Liver (tissue), 8 donors: ENCODE measurements at regions not wholly inside any gene's neighbourhood (a gene's known extent, or its start where the extent isn't known, plus 50 kb on each side); places are given as distances from the start of the nearest gene placed in this dataset.

Source experiments
- DNase-seq: peaks from one replicate; pipeline ENCODE4 v3.0.0-alpha.2; 2017; ENCODE audit warnings: low spot score
- H3K27ac ChIP-seq, 2 donors: one replicate each; pipeline ENCODE4 v1.7.0; 2013; ENCODE audit warnings: inconsistent platforms in 2 of 2, low read length in 2 of 2, control low read depth in 1 of 2, low read depth in 1 of 2, mild to moderate bottlenecking in 1 of 2
- H3K27me3 ChIP-seq, 4 donors: one replicate each; pipeline versions ENCODE4 v1.6.1 to v1.7.0; 2013; ENCODE audit warnings: low read length in 3 of 4, inconsistent platforms in 1 of 4, mild to moderate bottlenecking in 1 of 4, moderate library complexity in 1 of 4; ENCODE audit not compliant: control insufficient read depth in 4 of 4, insufficient read depth in 4 of 4
- H3K36me3 ChIP-seq, 4 donors: one replicate each; pipeline versions ENCODE4 v1.6.1 to v1.7.0; 2013; ENCODE audit warnings: low read length in 3 of 4, mild to moderate bottlenecking in 3 of 4, low read depth in 1 of 4, moderate library complexity in 1 of 4; ENCODE audit not compliant: control insufficient read depth in 4 of 4, insufficient read depth in 3 of 4
- H3K4me1 ChIP-seq, 4 donors: one replicate each; pipeline versions ENCODE4 v1.6.1 to v1.7.0; 2013; ENCODE audit warnings: low read length in 3 of 4, mild to moderate bottlenecking in 3 of 4, moderate library complexity in 1 of 4; ENCODE audit not compliant: control insufficient read depth in 4 of 4, insufficient read depth in 4 of 4
- H3K4me3 ChIP-seq, 3 donors: one replicate each; pipeline versions ENCODE4 v1.6.1 to v1.7.0; 2013; ENCODE audit warnings: low read length in 3 of 3, control low read depth in 1 of 3, low read depth in 1 of 3, mild to moderate bottlenecking in 1 of 3
- H3K9ac ChIP-seq, 2 donors: one replicate each; pipeline ENCODE4 v1.7.0; 2013; ENCODE audit warnings: low read length in 2 of 2, mild to moderate bottlenecking in 2 of 2, moderate library complexity in 2 of 2, control low read depth in 1 of 2, low read depth in 1 of 2
- H3K9me3 ChIP-seq, 4 donors: one replicate each; pipeline versions ENCODE4 v1.6.1 to v1.7.0; 2013; ENCODE audit warnings: low read length in 3 of 4; ENCODE audit not compliant: control insufficient read depth in 4 of 4
- ATF3 ChIP-seq: IDR thresholded peaks from 2 replicates; pipeline ENCODE4 v1.6.1; 2016; ENCODE audit warnings: antibody characterized with exemption
- CTCF ChIP-seq: fragments of 150-350 bp; IDR thresholded peaks from 2 replicates; pipeline ENCODE4 v1.5.1; 2017; ENCODE audit warnings: improper control_type of control experiment, low read depth, low read length; ENCODE audit not compliant: missing input control
- EGR1 ChIP-seq, 2 donors: IDR thresholded peaks; 2 replicates each; pipeline ENCODE4 v1.6.1; 2016 to 2018; ENCODE audit warnings: antibody characterized with exemption in 2 of 2, low read depth in 2 of 2
- FOXA1 ChIP-seq: IDR thresholded peaks from 2 replicates; pipeline ENCODE4 v1.6.1; 2016; ENCODE audit warnings: antibody characterized with exemption
- FOXA2 ChIP-seq: IDR thresholded peaks from 2 replicates; pipeline ENCODE4 v1.6.1; 2016; ENCODE audit warnings: antibody characterized with exemption
- GABPA ChIP-seq, 2 donors: IDR thresholded peaks in 1 of 2; conservative IDR thresholded peaks in 1 of 2; 2 replicates each; pipeline ENCODE4 v1.6.1; 2016; ENCODE audit warnings: antibody characterized with exemption in 2 of 2, mild to moderate bottlenecking in 1 of 2, moderate library complexity in 1 of 2
- HNF4A ChIP-seq, 2 donors: conservative IDR thresholded peaks; 2 replicates each; pipeline ENCODE4 v1.6.1; 2016; ENCODE audit warnings: antibody characterized with exemption in 2 of 2, mild to moderate bottlenecking in 2 of 2
- HNF4G ChIP-seq: IDR thresholded peaks from 2 replicates; pipeline ENCODE4 v1.6.1; 2016; ENCODE audit warnings: antibody characterized with exemption
- JUND ChIP-seq, 2 donors: IDR thresholded peaks; 2 replicates each; pipeline ENCODE4 v1.6.1; 2016; ENCODE audit warnings: antibody characterized with exemption in 2 of 2
- MAX ChIP-seq: IDR thresholded peaks from 2 replicates; pipeline ENCODE4 v1.6.1; 2016; ENCODE audit warnings: antibody characterized with exemption
- NR2F2 ChIP-seq: IDR thresholded peaks from 2 replicates; pipeline ENCODE4 v1.6.1; 2016; ENCODE audit warnings: antibody characterized with exemption
- RAD21 ChIP-seq, 2 donors: IDR thresholded peaks; 2 replicates each; pipeline ENCODE4 v1.6.1; 2016; ENCODE audit warnings: antibody characterized with exemption in 2 of 2, mild to moderate bottlenecking in 2 of 2
- REST ChIP-seq: IDR thresholded peaks from 2 replicates; pipeline ENCODE4 v1.6.1; 2016; ENCODE audit warnings: antibody characterized with exemption, mild to moderate bottlenecking
- RXRA ChIP-seq, 2 donors: IDR thresholded peaks; 2 replicates each; pipeline ENCODE4 v1.6.1; 2017 to 2018; ENCODE audit warnings: antibody characterized with exemption in 2 of 2, mild to moderate bottlenecking in 1 of 2
- SP1 ChIP-seq: IDR thresholded peaks from 2 replicates; pipeline ENCODE4 v1.6.1; 2018; ENCODE audit warnings: antibody characterized with exemption, mild to moderate bottlenecking
- TAF1 ChIP-seq: conservative IDR thresholded peaks from 2 replicates; pipeline ENCODE4 v1.6.1; 2016; ENCODE audit warnings: antibody characterized with exemption, mild to moderate bottlenecking
- YY1 ChIP-seq: IDR thresholded peaks from 2 replicates; pipeline ENCODE4 v1.6.1; 2016; ENCODE audit warnings: antibody characterized with exemption, mild to moderate bottlenecking
- ZBTB33 ChIP-seq: IDR thresholded peaks from 2 replicates; pipeline ENCODE4 v1.6.1; 2016; ENCODE audit warnings: antibody characterized with exemption
- WGBS: extraction: QIAGEN DNeasy Blood & Tissue Kit; methylation state at CpG from one replicate; pipeline ENCODE4 v1.1.7; 2013; 5-methylcytosine and 5-hydroxymethylcytosine counted together
- donor health status: healthy.
- donor health status: healthy.
- donor health status: healthy.
- donor health status: healthy.
- donor health status: healthy.

GRCh38 chr4:81631958-81632441 lies 160.3 kb upstream of the RASGEF1B start:
- WGBS: 88% methylated on average over 4 of the region's 4 CpGs
- H3K4me3 ChIP-seq: no peak overlapping the region
- no peaks in the 10 kb centered on the region for H3K36me3 ChIP-seq
- H3K9me3 ChIP-seq: no peaks in the 10 kb centered on the region
- H3K27ac ChIP-seq: peak overlapping the region in 1 of 2 donors; percentile 4
- H3K4me1 ChIP-seq: peaks cover 8 to 45% (median 16%) of the 10 kb centered on the region in 4 donors
- no peak for DNase-seq
- no peak for TF ChIP-seq SP1
- TF ChIP-seq FOXA1: no peak
- TF ChIP-seq CTCF: no peak
- peak in 1 of 2 donors; percentile 11 for TF ChIP-seq RXRA (IDR thresholded peaks at IDR 0.05)
- peak in 1 of 2 donors; percentile 33 for TF ChIP-seq JUND (IDR thresholded peaks at IDR 0.05)
- peak; percentile 21 for TF ChIP-seq YY1
- H3K9ac ChIP-seq: no peak overlapping the region
- no peaks in the 10 kb centered on the region for H3K27me3 ChIP-seq

GRCh38 chr4:81629366-81629765 lies 157.7 kb upstream of the RASGEF1B start:
- 65% methylated on average over 4 of the region's 4 CpGs for WGBS
- H3K27ac ChIP-seq: no peak overlapping the region
- no peaks in the 10 kb centered on the region for H3K36me3 ChIP-seq
- TF ChIP-seq HNF4A (conservative IDR thresholded peaks at IDR 0.05) (no peak), RXRA (IDR thresholded peaks at IDR 0.05) (no peak)
- peaks cover 11 to 49% (median 21%) of the 10 kb centered on the region in 4 donors for H3K4me1 ChIP-seq
- DNase-seq: no peak
- no peak overlapping the region for H3K4me3 ChIP-seq
- H3K9ac ChIP-seq: no peak overlapping the region
- no peaks in the 10 kb centered on the region for H3K9me3 ChIP-seq
- H3K27me3 ChIP-seq: no peaks in the 10 kb centered on the region

- 22% methylated on average over 3 of the region's 3 CpGs for WGBS
- Histone ChIP-seq H3K4me1 (peaks cover 11 to 57% (median 30%) of the 10 kb centered on the region in 4 donors), H3K9me3 (no peaks in the 10 kb centered on the region), H3K36me3 (no peaks in the 10 kb centered on the region), H3K27me3 (no peaks in the 10 kb centered on the region), H3K4me3 (peak overlapping the region in 2 of 3 donors; percentile 11 to 23), H3K27ac (peak overlapping the region; percentile 74 to 84), H3K9ac (peak overlapping the region in 1 of 2 donors; percentile 57)
- peak; percentile 56 to 69 for TF ChIP-seq HNF4A (conservative IDR thresholded peaks at IDR 0.05)
- TF ChIP-seq JUND (IDR thresholded peaks at IDR 0.05): peak in 1 of 2 donors; percentile 61
- TF ChIP-seq EGR1 (IDR thresholded peaks at IDR 0.05; ENCODE audit: low read depth in 2 of 2): no peak
- no peak for TF ChIP-seq HNF4G
- peak; percentile 42 for TF ChIP-seq MAX
- peak; percentile 57 for TF ChIP-seq SP1
- peak; percentile 13 for TF ChIP-seq NR2F2
- TF ChIP-seq GABPA (IDR thresholded peaks at IDR 0.05 in 1 of 2, conservative IDR thresholded peaks at IDR 0.05 in 1 of 2): no peak
- TF ChIP-seq FOXA1: no peak
- peak; percentile 9 for TF ChIP-seq FOXA2
- TF ChIP-seq RXRA (IDR thresholded peaks at IDR 0.05): peak; percentile 56 to 58
- TF ChIP-seq ATF3: no peak
- peak; percentile 21 for TF ChIP-seq TAF1
- TF ChIP-seq YY1: no peak
- TF ChIP-seq REST: no peak
- TF ChIP-seq RAD21 (IDR thresholded peaks at IDR 0.05): peak; percentile 35 to 55
- no peak for TF ChIP-seq CTCF
- no peak for TF ChIP-seq ZBTB33
- DNase-seq: no peak
These were observed 156.8 kb upstream of the RASGEF1B start for GRCh38 chr4:81628489-81628888.
